SIG-M5 treated with dmso at 0.1 percent for 504 hours (cell line): ENCODE measurements at regions not wholly inside any gene's neighbourhood (a gene's known extent, or its start where the extent isn't known, plus 50 kb on each side); places are given as distances from the start of the nearest gene placed in this dataset.
A peak's percentile ranks its signal among the peaks of the same experiment; 100 is the strongest.
"Not testable (repeated sequence)": the region's sequence is repeated elsewhere in the genome, so short reads cannot be mapped to it uniquely, and the experiment has no call there.

ENCODE experiments used
- DNase-seq: peaks from one replicate; lab custom pipeline; 2025; ENCODE audit not compliant: unreplicated experiment; lab: John Stamatoyannopoulos, UW

GRCh38 chr10:109114579-109114978, 808.7 kb downstream of the XPNPEP1 start:
- no peak for DNase-seq

DNA sequence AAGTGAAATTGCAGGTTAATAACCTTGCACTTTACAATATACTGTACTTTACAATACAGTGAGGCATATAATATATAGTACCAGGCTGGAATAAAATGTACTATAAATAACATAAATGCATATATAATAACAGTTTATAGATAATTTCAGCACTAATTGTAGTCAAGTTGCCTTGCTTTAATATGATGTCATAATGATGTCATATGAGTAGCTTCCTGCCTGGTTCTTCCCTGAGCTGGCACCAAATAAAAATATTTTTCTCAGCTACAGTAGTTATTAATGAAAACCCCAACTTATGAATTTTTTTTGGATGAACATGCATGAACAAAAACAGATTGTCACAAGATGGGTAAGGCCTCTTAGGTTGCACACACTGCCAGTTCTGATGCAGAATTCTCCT, 816.7 kb downstream of the XPNPEP1 start:
- no peak for DNase-seq

DNA sequence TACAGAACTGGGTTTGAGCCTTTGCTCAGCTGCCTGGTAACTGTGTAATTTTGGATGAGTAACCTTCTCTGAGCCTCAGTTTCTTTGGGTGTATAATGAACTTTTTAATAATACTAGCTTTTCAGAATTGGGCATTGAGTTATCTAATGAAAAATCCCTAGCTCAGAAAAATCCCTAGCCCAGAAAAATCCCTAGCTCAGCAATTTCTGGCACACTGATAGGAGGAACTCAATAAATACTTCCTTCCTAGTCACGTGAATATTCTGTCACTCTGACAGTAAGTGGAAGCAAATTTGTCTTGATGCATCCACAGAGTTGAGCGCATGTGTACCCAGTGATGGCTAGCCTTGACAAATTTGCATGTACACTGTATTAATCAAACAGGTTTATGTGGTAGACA, 817.6 kb downstream of the XPNPEP1 start:
- no peak for DNase-seq

- no peak for DNase-seq
These were observed 818.5 kb downstream of the XPNPEP1 start for GRCh38 chr10:109104806-109105205.

DNA sequence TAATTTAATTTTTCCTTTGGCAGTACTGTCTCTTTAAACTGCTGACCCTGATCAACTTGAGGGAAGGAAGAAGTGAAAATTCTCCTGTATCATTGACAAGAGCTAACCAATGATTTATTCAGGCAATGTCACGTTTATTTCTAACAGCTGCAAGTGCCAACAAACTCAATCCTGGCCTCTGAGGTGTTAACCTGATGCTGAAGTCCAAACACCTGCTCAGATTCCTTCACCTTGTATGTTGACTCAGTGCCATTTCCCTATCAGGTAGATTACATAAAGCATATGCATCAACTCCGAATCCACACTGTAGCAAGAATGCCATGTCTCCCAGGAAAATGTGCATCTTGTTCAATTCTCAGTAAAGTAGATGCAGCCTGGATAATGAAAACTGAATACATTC, 820.0 kb downstream of the XPNPEP1 start:
- no peak for DNase-seq

DNA sequence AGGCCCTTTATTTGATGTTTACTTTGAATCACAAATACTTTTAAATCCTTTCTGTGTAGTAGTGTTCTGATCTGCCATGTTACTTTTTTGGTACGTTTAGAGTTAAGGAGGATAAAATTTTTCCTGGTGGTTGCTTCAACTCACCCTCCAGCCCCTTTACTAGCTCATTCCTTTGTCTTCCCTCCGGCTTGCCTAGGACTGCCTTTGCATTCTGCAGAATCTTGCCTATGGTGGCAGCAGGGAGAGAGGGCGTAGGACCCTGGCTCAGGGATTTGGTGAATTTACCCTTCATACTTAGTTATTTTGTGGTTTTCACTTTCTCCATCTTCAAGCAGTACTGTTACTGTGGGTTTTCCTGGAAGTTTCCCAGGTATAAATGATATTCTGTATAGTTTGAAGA, 833.5 kb downstream of the XPNPEP1 start:
- no peak for DNase-seq

- DNase-seq: no peak
These were observed 851.8 kb downstream of the XPNPEP1 start for GRCh38 chr10:109071539-109071938.

DNA sequence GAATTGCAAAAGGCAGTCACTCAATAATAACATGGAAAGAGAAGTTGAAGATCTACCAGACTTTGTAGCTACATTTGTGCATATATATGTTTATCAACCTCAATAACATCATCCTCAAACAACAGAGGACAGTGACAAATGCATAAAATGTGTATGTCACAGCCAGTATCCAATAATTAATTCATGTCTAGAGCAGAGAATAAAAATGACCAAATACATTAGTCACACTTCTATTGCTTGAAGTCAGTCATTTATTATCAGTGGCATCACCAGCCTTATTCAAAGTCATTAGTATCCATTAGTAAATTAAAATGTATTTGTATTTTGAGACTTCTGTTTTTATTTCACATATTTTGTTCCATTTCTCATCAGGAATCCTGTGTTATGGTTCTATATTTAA, 852.8 kb downstream of the XPNPEP1 start:
- no peak for DNase-seq

GRCh38 chr10:109067031-109067430, 856.3 kb downstream of the XPNPEP1 start:
- DNase-seq: no peak

DNA sequence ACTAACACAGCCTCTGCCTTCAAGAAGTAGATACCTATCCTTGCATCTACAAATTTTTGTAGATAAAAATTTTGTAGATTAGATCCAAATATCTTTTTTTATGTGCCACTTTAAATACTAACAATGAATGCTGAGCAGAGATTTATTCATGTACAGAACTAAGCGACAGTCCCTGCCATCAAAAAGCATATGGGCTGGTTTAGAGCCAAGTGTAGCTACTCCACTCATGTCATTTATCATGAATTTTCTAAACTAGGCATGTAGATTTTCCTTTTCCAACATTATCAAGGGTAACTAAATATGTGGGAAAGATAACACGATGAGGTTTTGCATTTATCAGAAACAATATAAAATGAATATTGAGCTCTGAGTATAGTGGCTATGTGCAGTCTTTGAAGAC, 857.5 kb downstream of the XPNPEP1 start:
- DNase-seq: no peak

GRCh38 chr10:109062371-109062770, 860.9 kb downstream of the XPNPEP1 start:
- DNase-seq: peak; percentile 2

DNA sequence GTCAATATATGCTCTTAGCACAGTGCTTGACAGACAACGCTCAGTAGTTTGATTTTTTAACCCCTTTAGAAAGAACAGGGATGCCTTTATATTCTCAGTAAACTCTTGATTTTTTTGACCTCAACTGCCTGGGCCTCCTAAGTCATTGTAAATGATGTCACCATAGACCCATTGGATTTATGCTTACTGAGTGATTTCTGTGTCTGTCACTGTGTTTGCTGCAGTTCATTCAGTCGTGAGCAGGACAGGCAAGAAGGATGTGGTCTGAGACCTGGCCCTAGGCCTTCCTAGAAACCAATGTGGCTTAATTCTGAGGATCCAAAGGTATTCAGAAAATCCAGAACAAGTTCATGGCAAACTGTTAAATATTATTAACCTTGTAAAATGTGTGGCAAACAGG, 868.1 kb downstream of the XPNPEP1 start:
- DNase-seq: no peak

GRCh38 chr10:109047856-109048255, 875.5 kb downstream of the XPNPEP1 start:
- no peak for DNase-seq

GRCh38 chr10:109046427-109046826, 876.9 kb downstream of the XPNPEP1 start:
- DNase-seq: not testable (repeated sequence)

DNA sequence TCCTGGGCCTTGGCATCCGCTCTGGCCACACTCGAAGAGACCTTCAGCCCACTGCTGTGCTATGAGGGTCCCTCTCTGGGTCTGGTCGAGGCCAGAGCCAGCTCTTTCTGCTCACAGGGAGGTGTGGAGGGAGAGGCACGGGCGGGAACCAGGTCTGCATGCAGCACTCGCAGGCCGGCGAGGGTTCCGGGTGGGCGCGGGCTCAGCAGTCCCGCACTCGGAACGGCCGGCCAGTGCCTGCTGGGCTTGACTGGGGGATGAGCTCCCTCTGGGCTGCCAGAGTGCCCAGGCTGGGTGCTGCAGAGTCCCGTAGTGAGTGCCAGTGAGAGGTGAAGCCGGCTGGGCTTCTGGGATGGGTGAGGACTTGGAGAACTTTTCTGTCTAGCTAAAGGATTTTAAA, 882.7 kb downstream of the XPNPEP1 start:
- DNase-seq: no peak

DNA sequence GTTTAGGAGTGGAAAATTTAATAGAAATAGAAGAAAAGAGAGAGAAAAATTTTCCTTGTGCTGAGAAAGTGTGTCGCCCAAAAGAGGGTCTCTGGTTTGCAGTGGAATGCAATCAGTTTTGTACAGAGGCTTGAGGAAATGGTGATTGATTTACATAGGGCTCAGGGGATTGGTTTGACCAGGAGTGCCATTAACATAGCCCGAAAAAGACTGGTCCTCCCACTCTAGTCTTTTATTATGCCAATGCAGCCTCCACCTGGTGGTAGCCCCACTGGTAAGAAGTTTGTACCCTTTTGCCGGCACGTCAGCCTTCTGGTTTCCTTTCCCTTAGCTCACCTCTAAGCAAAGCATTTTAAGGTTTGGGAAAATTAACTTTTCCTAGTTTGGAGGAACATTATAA, 885.3 kb downstream of the XPNPEP1 start:
- no peak for DNase-seq

DNA sequence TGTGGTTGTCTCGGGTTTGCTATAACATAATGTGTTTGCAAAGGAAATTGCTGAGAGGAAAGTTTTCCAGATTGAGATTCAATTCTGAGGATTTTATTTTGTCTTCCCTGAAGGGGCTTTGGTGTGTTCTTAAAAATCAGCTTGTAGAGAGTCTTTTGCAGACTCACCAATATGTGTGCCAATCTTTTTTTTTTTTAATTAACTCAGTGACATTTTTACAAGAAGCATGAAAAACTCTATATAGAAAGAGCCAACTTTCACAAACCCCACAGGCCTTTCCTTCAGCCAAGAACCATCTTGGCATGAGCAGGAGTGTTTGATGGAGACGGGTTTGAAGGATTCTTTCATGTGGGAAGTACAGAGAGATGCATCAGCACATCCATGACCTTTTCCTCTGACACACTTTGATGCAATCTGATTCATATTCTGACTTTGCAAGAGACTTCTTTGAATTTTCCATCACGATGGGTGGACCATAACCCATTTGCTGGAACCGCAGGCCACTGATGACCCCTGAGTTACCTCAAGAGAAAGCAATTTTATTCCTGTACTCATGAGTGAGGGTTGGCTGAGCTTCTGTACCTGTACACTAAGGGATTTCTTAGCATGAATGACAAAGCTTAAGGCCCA, 892.6 kb downstream of the XPNPEP1 start:
- DNase-seq: no peak

- no peak for DNase-seq
These were observed 893.4 kb downstream of the XPNPEP1 start for GRCh38 chr10:109029870-109030269.

GRCh38 chr10:109027534-109028185, 895.7 kb downstream of the XPNPEP1 start:
- DNase-seq: no peak

- DNase-seq: no peak
These were observed 898.1 kb downstream of the XPNPEP1 start for GRCh38 chr10:109025172-109025571.

- DNase-seq: no peak
These were observed 900.8 kb downstream of the XPNPEP1 start for GRCh38 chr10:109022417-109023049.

DNA sequence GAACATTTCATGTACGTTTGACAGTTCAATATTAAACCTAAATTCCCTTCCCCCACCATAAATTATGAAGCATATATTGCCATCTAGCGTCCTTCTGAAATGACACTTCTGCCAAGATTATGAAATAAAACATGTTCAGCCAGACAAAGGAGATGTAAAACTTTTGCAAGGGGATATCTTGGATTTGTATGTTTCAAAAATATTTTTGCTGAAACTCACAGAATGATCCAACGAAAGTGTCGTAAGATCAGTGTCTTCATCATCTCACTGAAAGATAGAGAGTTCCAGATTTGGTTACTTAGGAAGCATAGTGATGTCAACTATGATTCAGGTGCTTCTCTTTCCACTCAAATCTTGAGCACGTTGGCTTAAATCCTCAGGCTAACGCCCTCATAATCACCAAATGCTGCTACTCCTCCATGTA, 904.3 kb downstream of the XPNPEP1 start:
- no peak for DNase-seq

DNA sequence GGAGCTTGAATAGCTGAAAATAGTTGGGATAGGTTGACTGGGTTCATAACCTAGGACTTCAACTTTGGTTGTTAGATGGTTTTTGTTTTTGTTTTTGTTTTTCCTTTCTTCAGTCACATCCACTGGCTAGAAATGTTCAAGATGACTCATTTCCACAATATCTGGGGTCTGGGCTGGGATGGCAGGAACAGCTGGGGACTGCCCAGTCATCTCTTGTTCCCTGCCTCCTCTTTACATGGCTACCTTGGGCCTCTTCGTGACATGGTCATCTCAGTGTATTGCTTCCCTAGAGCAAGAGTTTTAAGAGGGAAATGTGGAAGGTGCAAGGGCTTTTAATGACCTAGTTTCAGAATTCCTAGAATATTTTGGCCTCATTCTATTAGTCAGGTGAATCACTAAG, 915.8 kb downstream of the XPNPEP1 start:
- no peak for DNase-seq
